ENCODE measurements at regions not wholly inside any gene's neighbourhood (a gene's known extent, or its start where the extent isn't known, plus 50 kb on each side); places are given as distances from the start of the nearest gene placed in this dataset.

- no peaks in the 10 kb centered on the region for H3K27me3 ChIP-seq (ENCODE audit: control insufficient read depth, extremely low read depth, insufficient read depth, low read length)
- DNase-seq (ENCODE audit: low read depth, low spot score) (no peak), FAIRE-seq (no peak)
- H4K20me1 ChIP-seq (ENCODE audit: control insufficient read depth, extremely low read depth, insufficient read depth, low read length), result no peaks in the 10 kb centered on the region
- dilution Hi-C loops (cut with MboI; ENCODE audit: extremely low pct_ligation_motif_present, low sequenced_read_pairs), result no loop called here
- no peak overlapping the region for H3K4me3 ChIP-seq (ENCODE audit: control insufficient read depth in 2 of 3, extremely low read depth in 1 of 3, insufficient read depth in 2 of 3, low read depth in 1 of 3, low read length in 3 of 3)
- TF ChIP-seq EZH2 (IDR thresholded peaks at IDR 0.05; ENCODE audit: low read length) (no peak), CTCF (optimal IDR thresholded peaks at IDR 0.05 in 1 of 3, IDR thresholded peaks at IDR 0.05 in 1 of 3, conservative IDR thresholded peaks at IDR 0.05 in 1 of 3; ENCODE audit: extremely low read depth in 1 of 3, insufficient read depth in 2 of 3, low read length in 3 of 3) (no peak)
- H3K36me3 ChIP-seq (ENCODE audit: control insufficient read depth in 2 of 2, extremely low read depth in 1 of 2, insufficient read depth in 2 of 2, low read length in 2 of 2), result no peaks in the 10 kb centered on the region
- peak overlapping the region; percentile 23 for H2AFZ ChIP-seq (ENCODE audit: control insufficient read depth, low read length)
- no peak overlapping the region for H3K9ac ChIP-seq (ENCODE audit: control insufficient read depth, extremely low read depth, insufficient read depth, low read length)
- H3K4me2 ChIP-seq (ENCODE audit: control insufficient read depth, extremely low read depth, insufficient read depth, low read depth, low read length), result no peak overlapping the region
- H3K9me1 ChIP-seq (ENCODE audit: control insufficient read depth, extremely low read depth, insufficient read depth, low read length), result no peaks in the 10 kb centered on the region
- H3K9me3 ChIP-seq (ENCODE audit: control insufficient read depth, low read depth, low read length), result no peaks in the 10 kb centered on the region
- no peaks in the 10 kb centered on the region for H3K4me1 ChIP-seq (ENCODE audit: control insufficient read depth, extremely low read depth, insufficient read depth, low read length)
- H3K79me2 ChIP-seq (ENCODE audit: control insufficient read depth, insufficient read depth, low read length), result no peaks in the 10 kb centered on the region
- no peak overlapping the region for H3K27ac ChIP-seq (ENCODE audit: control insufficient read depth, insufficient read depth, low read length)
Measured at GRCh38 chr14:45651890-45652289, 398.9 kb upstream of the MIS18BP1 start.

GRCh38 chr14:45650754-45651153, 397.8 kb upstream of the MIS18BP1 start:
- TF ChIP-seq EZH2 (IDR thresholded peaks at IDR 0.05; ENCODE audit: low read length) (no peak), CTCF (optimal IDR thresholded peaks at IDR 0.05 in 1 of 3, IDR thresholded peaks at IDR 0.05 in 1 of 3, conservative IDR thresholded peaks at IDR 0.05 in 1 of 3; ENCODE audit: extremely low read depth in 1 of 3, insufficient read depth in 2 of 3, low read length in 3 of 3) (no peak)
- Histone ChIP-seq H2AFZ (ENCODE audit: control insufficient read depth, low read length) (no peak overlapping the region), H4K20me1 (ENCODE audit: control insufficient read depth, extremely low read depth, insufficient read depth, low read length) (no peaks in the 10 kb centered on the region), H3K9ac (ENCODE audit: control insufficient read depth, extremely low read depth, insufficient read depth, low read length) (no peak overlapping the region), H3K9me1 (ENCODE audit: control insufficient read depth, extremely low read depth, insufficient read depth, low read length) (no peaks in the 10 kb centered on the region), H3K4me1 (ENCODE audit: control insufficient read depth, extremely low read depth, insufficient read depth, low read length) (no peaks in the 10 kb centered on the region), H3K4me3 (ENCODE audit: control insufficient read depth in 2 of 3, extremely low read depth in 1 of 3, insufficient read depth in 2 of 3, low read depth in 1 of 3, low read length in 3 of 3) (no peak overlapping the region), H3K27ac (ENCODE audit: control insufficient read depth, insufficient read depth, low read length) (no peak overlapping the region), H3K27me3 (ENCODE audit: control insufficient read depth, extremely low read depth, insufficient read depth, low read length) (no peaks in the 10 kb centered on the region), H3K9me3 (ENCODE audit: control insufficient read depth, low read depth, low read length) (no peaks in the 10 kb centered on the region), H3K36me3 (ENCODE audit: control insufficient read depth in 2 of 2, extremely low read depth in 1 of 2, insufficient read depth in 2 of 2, low read length in 2 of 2) (no peaks in the 10 kb centered on the region), H3K4me2 (ENCODE audit: control insufficient read depth, extremely low read depth, insufficient read depth, low read depth, low read length) (no peak overlapping the region), H3K79me2 (ENCODE audit: control insufficient read depth, insufficient read depth, low read length) (no peaks in the 10 kb centered on the region)
- dilution Hi-C loops (cut with MboI; ENCODE audit: extremely low pct_ligation_motif_present, low sequenced_read_pairs), result no loop called here
- no peak for DNase-seq (ENCODE audit: low read depth, low spot score)
- FAIRE-seq, result no peak
